Renal cortex interstitium (tissue), 11 donors: ENCODE measurements at regions not wholly inside any gene's neighbourhood (a gene's known extent, or its start where the extent isn't known, plus 50 kb on each side); places are given as distances from the start of the nearest gene placed in this dataset.
"Not testable (repeated sequence)": the region's sequence is repeated elsewhere in the genome, so short reads cannot be mapped to it uniquely, and the experiment has no call there.

Experiments used
- DNase-seq, 11 donors: peaks; one replicate each; pipeline ENCODE4 v3.0.0-alpha.2; 2013; ENCODE audit warnings: low read depth in 9 of 11, low spot score in 4 of 11; ENCODE audit errors: extremely low read depth in 1 of 11

GRCh38 chr9:39463696-39464095, 108.2 kb downstream of the SPATA31A1 start:
- peak in 2 of 11 donors; percentile 0 to 2 for DNase-seq

GRCh38 chr9:39464122-39464777, 108.8 kb downstream of the SPATA31A1 start:
- peak; percentile 29 to 86 (median 68) for DNase-seq

GRCh38 chr9:39474499-39474898, 119.0 kb downstream of the SPATA31A1 start:
- not testable (repeated sequence) for DNase-seq

- DNase-seq: not testable (repeated sequence)
Observed at GRCh38 chr9:39483073-39483472, 127.6 kb downstream of the SPATA31A1 start.

GRCh38 chr9:39483880-39484279, 128.4 kb downstream of the SPATA31A1 start:
- DNase-seq: not testable (repeated sequence)

- not testable (repeated sequence) for DNase-seq
Observed at GRCh38 chr9:39484292-39484691, 128.8 kb downstream of the SPATA31A1 start.

GRCh38 chr9:39487477-39487876, 132.0 kb downstream of the SPATA31A1 start:
- not testable (repeated sequence) for DNase-seq

GRCh38 chr9:39496248-39496647, 140.8 kb downstream of the SPATA31A1 start:
- DNase-seq: not testable (repeated sequence)

GRCh38 chr9:39503178-39503577, 147.7 kb downstream of the SPATA31A1 start:
- DNase-seq: not testable (repeated sequence)

GRCh38 chr9:39527387-39528029, 172.0 kb downstream of the SPATA31A1 start:
- DNase-seq: not testable (repeated sequence)

- DNase-seq: not testable (repeated sequence)
Observed at GRCh38 chr9:39532597-39532996, 177.1 kb downstream of the SPATA31A1 start.

GRCh38 chr9:39533001-39533762, 177.7 kb downstream of the SPATA31A1 start:
- not testable (repeated sequence) for DNase-seq

- DNase-seq: not testable (repeated sequence)
Observed at GRCh38 chr9:39533763-39534548, 178.5 kb downstream of the SPATA31A1 start.

- not testable (repeated sequence) for DNase-seq
Observed at GRCh38 chr9:39534897-39535296, 179.4 kb downstream of the SPATA31A1 start.

- DNase-seq: not testable (repeated sequence)
Observed at GRCh38 chr9:39542157-39542556, 186.7 kb downstream of the SPATA31A1 start.

- DNase-seq: not testable (repeated sequence)
Observed at GRCh38 chr9:39545079-39545478, 189.6 kb downstream of the SPATA31A1 start.

GRCh38 chr9:39550573-39550972, 195.1 kb downstream of the SPATA31A1 start:
- DNase-seq: not testable (repeated sequence)

- not testable (repeated sequence) for DNase-seq
Observed at GRCh38 chr9:39551544-39551943, 196.1 kb downstream of the SPATA31A1 start.

- not testable (repeated sequence) for DNase-seq
Observed at GRCh38 chr9:39552242-39552881, 196.9 kb downstream of the SPATA31A1 start.
